ENCODE measurements at regions not wholly inside any gene's neighbourhood (a gene's known extent, or its start where the extent isn't known, plus 50 kb on each side); places are given as distances from the start of the nearest gene placed in this dataset.

GRCh38 chr14:38404616-38405015 lies 148.7 kb upstream of the CLEC14A start (continued):
- TF ChIP-seq TP53 (CRISPR knock-in tag; IDR thresholded peaks at IDR 0.05) (no peak), SOX15 (CRISPR knock-in tag; IDR thresholded peaks at IDR 0.05) (no peak), ZBTB43 (CRISPR knock-in tag; IDR thresholded peaks at IDR 0.05) (no peak), JUN (CRISPR knock-in tag; IDR thresholded peaks at IDR 0.05) (no peak), ZNF219 (CRISPR knock-in tag; IDR thresholded peaks at IDR 0.05; ENCODE audit: borderline replicate concordance) (no peak)

- ATAC-seq (no peak), DNase-seq (ENCODE audit: low spot score) (no peak)
- H3K36me3 Mint-ChIP-seq, result no peaks in the 10 kb centered on the region
- ChIA-PET POLR2A (no interaction called here), CTCF (no interaction called here)
- no peaks in the 10 kb centered on the region for H3K9me3 Mint-ChIP-seq
- H3K27ac Mint-ChIP-seq, result no peak overlapping the region
- H3K4me3 Mint-ChIP-seq, result no peak overlapping the region
- peaks cover 8% of the 10 kb centered on the region for H3K4me1 Mint-ChIP-seq
- H3K27me3 Mint-ChIP-seq (ENCODE audit: low read depth), result peaks cover 21% of the 10 kb centered on the region
- TF ChIP-seq ELF4 (CRISPR knock-in tag; IDR thresholded peaks at IDR 0.05; ENCODE audit: low read depth) (no peak), CTCF (IDR thresholded peaks at IDR 0.05) (no peak), SMAD3 (CRISPR knock-in tag; IDR thresholded peaks at IDR 0.05; ENCODE audit: borderline replicate concordance) (no peak), EMX1 (CRISPR knock-in tag; IDR thresholded peaks at IDR 0.05) (no peak), CDX4 (CRISPR knock-in tag; IDR thresholded peaks at IDR 0.05; ENCODE audit: borderline replicate concordance) (no peak), NFYB (CRISPR knock-in tag; conservative IDR thresholded peaks at IDR 0.05; ENCODE audit: low read depth) (no peak), PRRX2 (CRISPR knock-in tag; IDR thresholded peaks at IDR 0.05) (no peak), USF1 (CRISPR knock-in tag; IDR thresholded peaks at IDR 0.05) (no peak), ZNF121 (CRISPR knock-in tag; IDR thresholded peaks at IDR 0.05) (no peak), NFE2L1 (CRISPR knock-in tag; IDR thresholded peaks at IDR 0.05) (no peak), ZNF671 (CRISPR knock-in tag; IDR thresholded peaks at IDR 0.05) (no peak), ZNF263 (CRISPR knock-in tag; IDR thresholded peaks at IDR 0.05; ENCODE audit: low read depth) (no peak), KAT7 (CRISPR knock-in tag; IDR thresholded peaks at IDR 0.05; ENCODE audit: borderline replicate concordance) (no peak), NR2C2 (CRISPR knock-in tag; IDR thresholded peaks at IDR 0.05) (no peak)
- TF ChIP-seq, protein P1, sequence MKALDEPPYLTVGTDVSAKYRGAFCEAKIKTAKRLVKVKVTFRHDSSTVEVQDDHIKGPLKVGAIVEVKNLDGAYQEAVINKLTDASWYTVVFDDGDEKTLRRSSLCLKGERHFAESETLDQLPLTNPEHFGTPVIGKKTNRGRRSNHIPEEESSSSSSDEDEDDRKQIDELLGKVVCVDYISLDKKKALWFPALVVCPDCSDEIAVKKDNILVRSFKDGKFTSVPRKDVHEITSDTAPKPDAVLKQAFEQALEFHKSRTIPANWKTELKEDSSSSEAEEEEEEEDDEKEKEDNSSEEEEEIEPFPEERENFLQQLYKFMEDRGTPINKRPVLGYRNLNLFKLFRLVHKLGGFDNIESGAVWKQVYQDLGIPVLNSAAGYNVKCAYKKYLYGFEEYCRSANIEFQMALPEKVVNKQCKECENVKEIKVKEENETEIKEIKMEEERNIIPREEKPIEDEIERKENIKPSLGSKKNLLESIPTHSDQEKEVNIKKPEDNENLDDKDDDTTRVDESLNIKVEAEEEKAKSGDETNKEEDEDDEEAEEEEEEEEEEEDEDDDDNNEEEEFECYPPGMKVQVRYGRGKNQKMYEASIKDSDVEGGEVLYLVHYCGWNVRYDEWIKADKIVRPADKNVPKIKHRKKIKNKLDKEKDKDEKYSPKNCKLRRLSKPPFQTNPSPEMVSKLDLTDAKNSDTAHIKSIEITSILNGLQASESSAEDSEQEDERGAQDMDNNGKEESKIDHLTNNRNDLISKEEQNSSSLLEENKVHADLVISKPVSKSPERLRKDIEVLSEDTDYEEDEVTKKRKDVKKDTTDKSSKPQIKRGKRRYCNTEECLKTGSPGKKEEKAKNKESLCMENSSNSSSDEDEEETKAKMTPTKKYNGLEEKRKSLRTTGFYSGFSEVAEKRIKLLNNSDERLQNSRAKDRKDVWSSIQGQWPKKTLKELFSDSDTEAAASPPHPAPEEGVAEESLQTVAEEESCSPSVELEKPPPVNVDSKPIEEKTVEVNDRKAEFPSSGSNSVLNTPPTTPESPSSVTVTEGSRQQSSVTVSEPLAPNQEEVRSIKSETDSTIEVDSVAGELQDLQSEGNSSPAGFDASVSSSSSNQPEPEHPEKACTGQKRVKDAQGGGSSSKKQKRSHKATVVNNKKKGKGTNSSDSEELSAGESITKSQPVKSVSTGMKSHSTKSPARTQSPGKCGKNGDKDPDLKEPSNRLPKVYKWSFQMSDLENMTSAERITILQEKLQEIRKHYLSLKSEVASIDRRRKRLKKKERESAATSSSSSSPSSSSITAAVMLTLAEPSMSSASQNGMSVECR (CRISPR knock-in tag; IDR thresholded peaks at IDR 0.05; ENCODE audit: borderline replicate concordance), result no peak
- TF ChIP-seq, protein P2, sequence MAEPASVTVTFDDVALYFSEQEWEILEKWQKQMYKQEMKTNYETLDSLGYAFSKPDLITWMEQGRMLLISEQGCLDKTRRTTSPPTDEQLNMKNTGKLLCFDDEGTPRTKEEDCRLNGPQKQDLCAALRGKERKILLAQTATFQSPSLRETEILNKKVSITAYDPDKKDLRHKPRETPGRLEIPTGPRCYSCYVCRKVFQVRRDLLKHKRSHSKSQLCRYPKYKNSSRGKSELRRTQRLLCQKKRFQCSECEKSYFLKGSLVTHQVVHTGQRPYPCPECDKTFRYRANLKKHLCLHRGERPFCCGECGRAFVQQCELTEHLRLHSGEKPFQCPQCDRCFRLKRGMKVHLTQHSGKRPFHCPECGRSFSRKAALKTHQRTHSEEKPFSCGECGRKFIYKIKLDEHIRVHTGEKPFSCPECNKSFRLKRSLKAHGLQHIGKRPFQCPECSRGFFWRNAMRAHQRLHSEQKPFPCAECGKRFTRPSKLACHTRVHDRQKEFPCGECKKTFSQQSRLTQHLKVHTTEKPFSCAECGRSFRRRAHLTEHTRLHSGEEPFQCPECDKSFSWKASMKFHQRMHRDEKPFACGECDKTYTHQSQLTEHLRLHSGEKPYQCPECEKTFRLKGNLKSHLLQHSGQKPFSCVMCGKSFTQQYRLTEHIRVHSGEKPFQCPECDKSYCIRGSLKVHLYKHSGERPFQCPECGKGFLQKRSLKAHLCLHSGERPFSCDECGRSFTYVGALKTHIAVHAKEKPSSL (CRISPR knock-in tag; conservative IDR thresholded peaks at IDR 0.05), result no peak
- TF ChIP-seq, protein P3, sequence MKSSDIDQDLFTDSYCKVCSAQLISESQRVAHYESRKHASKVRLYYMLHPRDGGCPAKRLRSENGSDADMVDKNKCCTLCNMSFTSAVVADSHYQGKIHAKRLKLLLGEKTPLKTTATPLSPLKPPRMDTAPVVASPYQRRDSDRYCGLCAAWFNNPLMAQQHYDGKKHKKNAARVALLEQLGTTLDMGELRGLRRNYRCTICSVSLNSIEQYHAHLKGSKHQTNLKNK (CRISPR knock-in tag; IDR thresholded peaks at IDR 0.05), result no peak
- TF ChIP-seq, protein P4, sequence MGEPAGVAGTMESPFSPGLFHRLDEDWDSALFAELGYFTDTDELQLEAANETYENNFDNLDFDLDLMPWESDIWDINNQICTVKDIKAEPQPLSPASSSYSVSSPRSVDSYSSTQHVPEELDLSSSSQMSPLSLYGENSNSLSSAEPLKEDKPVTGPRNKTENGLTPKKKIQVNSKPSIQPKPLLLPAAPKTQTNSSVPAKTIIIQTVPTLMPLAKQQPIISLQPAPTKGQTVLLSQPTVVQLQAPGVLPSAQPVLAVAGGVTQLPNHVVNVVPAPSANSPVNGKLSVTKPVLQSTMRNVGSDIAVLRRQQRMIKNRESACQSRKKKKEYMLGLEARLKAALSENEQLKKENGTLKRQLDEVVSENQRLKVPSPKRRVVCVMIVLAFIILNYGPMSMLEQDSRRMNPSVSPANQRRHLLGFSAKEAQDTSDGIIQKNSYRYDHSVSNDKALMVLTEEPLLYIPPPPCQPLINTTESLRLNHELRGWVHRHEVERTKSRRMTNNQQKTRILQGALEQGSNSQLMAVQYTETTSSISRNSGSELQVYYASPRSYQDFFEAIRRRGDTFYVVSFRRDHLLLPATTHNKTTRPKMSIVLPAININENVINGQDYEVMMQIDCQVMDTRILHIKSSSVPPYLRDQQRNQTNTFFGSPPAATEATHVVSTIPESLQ (CRISPR knock-in tag; IDR thresholded peaks at IDR 0.05), result no peak
Observed at GRCh38 chr14:38404100-38404541, 148.2 kb upstream of the CLEC14A start.

Data from WTC11 (cell line).